COLO668 (cell line): ENCODE measurements at regions not wholly inside any gene's neighbourhood (a gene's known extent, or its start where the extent isn't known, plus 50 kb on each side); places are given as distances from the start of the nearest gene placed in this dataset.

Source experiments
- DNase-seq: peaks from one replicate; lab custom pipeline; 2025; ENCODE audit not compliant: unreplicated experiment; lab: John Stamatoyannopoulos, UW

DNA sequence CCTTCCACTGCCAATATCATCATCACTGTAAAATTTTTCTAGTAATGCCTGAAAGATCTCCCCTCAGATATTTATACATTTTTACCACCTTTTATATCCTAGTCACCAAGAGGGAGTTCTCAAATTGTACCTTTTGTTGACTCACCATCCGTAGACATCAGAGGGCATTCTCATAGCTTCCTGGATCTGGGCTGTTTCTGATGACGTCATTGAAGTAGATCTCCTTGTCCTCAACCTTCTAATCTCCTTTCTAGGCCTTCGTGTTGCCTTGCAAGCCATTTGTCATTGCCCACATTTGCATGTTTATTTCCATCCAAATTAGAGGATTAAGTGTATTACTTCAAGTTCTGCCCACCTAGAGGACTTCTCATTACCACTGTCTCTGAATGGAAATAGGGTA lies 193.4 kb upstream of the NRXN1 start:
- DNase-seq, result no peak

DNA sequence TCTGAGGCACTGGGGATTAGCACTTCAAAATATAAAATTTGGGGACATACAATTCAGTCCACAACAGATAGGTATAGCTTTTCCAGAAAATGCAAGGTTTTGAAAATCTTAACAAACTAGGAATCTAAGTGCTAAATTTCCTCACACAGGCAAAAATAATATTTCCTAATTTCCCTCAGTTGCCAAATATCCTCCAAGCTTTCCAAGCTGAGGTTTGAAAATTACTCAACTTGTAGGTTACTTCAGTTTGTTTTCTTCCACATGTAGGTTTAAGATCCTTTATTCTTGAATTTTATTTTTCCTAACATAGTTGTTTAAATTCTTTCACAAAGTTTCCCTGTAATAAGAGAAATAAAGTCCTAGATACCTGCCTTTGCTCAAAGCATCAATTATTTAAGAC lies 192.9 kb upstream of the NRXN1 start:
- no peak for DNase-seq

DNA sequence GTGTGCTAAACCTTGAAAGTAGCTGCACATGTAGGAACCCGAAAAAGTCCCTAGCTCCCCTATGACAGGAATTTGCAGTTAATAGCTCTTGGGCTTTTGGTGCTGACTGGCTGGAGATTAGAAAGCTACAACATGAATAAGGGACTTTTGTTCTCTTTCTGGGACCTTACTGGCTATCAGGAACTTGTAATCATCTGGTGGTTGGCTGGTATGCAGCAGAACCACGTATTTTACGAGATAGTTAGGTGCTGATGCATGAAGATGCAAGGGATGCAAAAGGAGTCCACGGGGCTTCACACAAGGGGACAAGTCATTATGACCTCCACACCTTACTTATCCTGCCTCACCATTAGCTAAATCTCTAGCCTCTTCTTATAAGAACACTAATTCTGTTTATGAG lies 190.2 kb upstream of the NRXN1 start:
- DNase-seq, result no peak

- DNase-seq, result no peak
Measured at GRCh38 chr2:51220606-51221005, 188.7 kb upstream of the NRXN1 start.

GRCh38 chr2:51220080-51220479 lies 188.1 kb upstream of the NRXN1 start:
- no peak for DNase-seq

GRCh38 chr2:51219468-51219867 lies 187.5 kb upstream of the NRXN1 start:
- no peak for DNase-seq

DNA sequence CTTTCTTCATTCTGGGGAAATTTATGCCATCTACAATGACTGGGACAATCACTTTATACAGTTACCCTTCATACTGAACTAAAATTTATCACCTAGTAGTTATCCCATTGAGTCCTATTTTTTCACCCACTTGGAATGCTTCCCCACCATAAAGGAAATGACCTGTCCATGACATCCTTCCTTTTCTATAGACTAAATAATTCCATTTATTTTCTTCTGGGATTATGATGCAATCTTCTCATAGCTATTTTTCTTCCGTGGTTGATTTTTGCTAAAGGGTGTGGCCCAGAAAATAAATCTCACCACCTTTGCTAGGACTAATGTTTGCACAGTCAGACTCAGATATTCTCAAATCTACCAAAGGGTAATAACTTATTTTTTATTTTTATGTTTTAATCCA lies 186.1 kb upstream of the NRXN1 start:
- DNase-seq, result no peak

GRCh38 chr2:51213826-51214225 lies 181.9 kb upstream of the NRXN1 start:
- no peak for DNase-seq

DNA sequence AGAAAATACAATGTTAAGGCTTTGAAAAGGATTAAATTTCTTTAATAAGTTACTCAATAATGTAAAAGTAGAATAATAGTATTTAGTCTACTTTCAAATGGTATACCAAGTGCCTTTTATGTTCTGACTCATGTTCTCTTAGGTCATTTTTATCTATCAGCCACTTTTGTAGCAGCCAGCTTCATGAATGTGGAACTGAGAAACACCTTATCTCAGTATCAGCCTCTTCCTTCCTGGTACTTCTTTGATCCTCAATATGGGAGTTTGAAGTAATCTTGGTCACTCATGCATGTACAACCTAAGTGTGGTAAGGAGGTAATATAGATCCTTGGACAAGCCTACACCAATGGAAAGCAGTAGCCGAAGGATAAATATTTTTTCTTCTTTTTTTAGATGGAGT lies 180.4 kb upstream of the NRXN1 start:
- no peak for DNase-seq

GRCh38 chr2:51208521-51208920 lies 176.6 kb upstream of the NRXN1 start:
- no peak for DNase-seq

DNA sequence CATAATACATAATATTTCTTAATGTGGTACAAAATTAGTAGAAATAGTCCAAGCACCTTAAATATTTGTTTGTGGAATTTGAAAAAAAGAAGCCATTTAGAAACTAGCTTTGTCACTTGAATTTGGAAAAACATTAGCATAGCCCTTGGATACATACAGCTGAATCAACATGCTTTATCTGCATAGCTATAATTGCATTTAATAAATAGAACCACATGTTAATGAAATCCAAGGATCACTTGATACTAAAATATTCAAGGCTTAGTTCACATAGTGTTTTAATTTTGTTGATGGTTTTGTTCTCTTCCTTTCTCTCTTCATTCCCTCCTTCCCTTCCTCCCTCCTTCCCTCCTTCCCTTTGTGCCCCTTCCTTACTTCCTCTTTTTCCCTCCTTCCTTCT lies 169.4 kb upstream of the NRXN1 start:
- DNase-seq, result no peak

DNA sequence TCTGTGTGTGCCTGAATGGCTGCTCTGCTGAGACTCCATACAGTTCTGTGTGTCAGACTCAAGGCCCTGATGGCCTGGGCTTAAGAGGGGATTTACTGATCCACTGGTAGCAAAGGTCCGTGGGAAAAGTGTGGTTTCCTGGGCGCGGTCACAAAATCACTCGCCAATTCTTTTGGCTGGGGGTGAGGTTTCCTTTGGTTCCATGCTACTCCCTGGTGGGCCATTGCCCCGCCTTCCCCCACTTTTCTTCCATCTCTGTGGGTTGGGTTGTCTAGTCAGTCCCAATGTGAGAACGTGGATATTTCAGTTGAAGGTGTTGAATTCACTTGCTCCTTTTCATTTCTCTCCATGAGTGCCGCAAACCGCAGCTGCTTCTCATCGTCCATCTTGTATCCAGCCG lies 162.7 kb upstream of the NRXN1 start:
- DNase-seq, result no peak

DNA sequence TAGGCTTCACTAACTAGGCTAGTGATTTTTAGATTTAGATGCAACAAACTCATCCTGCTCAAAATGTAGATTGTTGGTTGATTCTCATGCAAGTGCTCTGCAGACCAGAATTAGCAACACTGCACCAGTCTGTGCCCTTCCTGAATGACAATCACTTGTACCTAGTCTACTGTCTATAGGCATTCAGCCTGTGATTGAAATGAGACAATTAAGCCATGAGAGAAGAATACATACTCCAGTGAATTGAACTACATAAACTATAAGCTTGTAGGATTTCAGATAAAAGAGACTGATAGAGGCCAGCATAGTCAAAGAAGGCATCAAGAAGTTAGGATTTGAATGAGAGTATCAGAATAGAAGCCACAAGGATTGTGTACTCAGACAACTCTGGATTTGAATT lies 138.3 kb upstream of the NRXN1 start:
- DNase-seq, result no peak

GRCh38 chr2:51165534-51166260 lies 133.8 kb upstream of the NRXN1 start:
- no peak for DNase-seq

DNA sequence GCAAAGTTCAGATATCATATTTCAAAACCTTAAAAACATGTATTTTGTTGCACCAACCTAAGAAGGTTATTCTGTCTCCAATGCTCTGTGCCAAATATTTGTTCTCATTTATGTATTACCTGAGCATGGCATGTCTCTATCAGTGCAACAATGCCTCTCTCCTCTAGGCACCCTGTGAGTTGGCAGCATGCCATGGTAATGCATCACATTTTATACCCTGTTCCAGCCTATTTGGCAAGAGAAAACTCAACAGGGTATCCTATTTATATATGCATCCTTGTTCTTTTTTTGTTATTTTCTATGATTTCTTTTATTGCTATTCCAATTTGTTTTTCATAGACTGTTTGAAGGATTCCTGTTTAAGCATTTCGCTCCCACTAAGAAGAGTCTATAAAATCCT lies 126.3 kb upstream of the NRXN1 start:
- DNase-seq, result peak; percentile 81

DNA sequence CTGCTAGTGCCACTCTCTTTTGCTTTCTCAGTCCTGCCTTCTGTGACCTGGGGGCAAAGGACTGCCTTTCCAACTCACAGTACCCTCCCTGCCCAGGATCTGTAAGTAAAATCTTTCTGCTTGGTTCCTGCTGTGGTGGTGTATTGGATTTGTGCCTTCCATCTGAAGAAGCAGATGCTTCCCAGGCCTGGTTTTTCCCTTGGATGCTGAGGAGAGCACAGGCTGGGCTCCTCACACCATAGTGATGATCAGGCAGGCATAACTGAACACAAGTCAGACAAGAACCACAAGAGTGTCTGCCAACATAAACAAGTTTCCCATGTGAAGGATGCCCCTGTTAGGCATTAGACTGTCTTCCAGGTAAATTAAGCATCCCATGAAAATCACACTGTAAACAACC lies 121.3 kb upstream of the NRXN1 start:
- DNase-seq, result no peak

- no peak for DNase-seq
Measured at GRCh38 chr2:51151490-51152140, 119.7 kb upstream of the NRXN1 start.

DNA sequence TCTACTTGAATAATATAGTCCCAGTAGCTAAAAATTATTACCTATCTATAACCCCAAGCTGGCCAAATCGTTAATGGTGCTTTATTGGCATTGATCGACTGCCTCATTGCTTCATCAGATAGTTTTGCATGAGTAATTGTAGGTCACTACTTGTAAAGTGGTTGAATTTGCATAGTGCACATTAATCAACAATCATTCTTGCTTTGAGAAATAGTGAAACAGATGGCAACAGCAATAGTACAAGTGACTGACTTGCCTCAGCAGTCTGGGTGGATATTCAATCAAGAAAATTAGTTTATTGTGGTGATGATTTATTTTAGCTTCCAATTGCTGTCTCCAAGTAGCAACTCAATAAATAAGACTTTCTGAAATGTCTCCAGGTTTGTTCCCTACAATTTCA lies 117.8 kb upstream of the NRXN1 start:
- DNase-seq, result no peak

GRCh38 chr2:51145761-51146160 lies 113.8 kb upstream of the NRXN1 start:
- no peak for DNase-seq

DNA sequence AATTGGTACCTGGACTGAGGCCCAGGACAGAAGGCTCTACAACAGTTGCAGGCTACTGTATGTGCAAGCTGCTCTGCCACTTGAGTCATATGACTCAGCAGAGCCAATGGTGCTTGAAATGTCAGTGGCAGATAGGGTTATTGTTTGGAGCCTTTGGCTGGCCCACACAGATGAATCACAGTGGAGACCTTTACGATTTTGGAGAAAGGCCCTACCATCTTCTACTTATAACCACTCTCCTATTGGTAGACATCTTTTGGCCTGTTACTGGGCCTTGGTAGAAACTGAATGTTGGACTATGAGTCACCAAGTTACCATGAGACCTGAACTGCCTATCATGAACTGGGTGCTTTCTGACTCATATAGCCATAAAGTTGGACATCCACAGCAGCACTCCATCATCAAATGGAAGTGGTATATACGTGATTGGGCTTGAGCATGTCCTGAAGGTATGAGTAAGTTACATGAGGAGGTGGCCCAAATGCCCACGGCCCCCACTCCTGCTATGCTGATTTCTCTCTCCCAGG lies 88.9 kb upstream of the NRXN1 start:
- no peak for DNase-seq

DNA sequence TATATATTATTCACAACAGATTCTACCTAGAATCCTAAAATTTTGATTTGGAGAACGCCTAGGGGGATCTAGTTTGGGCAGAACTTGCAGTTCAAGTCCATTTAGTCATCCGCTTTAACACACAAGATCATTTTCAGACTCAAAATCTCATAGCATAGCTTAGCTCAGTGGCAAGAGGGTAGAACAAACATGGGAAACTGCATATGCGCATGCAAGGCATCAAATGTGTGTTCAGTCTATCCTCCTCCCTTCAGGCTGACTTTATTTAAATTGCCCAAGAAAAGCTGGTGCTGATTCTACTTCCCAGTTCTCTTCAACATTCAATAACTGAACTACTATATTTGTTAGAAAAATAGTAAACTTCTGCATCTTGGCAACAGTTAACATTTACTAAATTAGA lies 79.6 kb upstream of the NRXN1 start:
- DNase-seq, result no peak

GRCh38 chr2:51108794-51109193 lies 76.9 kb upstream of the NRXN1 start:
- no peak for DNase-seq

DNA sequence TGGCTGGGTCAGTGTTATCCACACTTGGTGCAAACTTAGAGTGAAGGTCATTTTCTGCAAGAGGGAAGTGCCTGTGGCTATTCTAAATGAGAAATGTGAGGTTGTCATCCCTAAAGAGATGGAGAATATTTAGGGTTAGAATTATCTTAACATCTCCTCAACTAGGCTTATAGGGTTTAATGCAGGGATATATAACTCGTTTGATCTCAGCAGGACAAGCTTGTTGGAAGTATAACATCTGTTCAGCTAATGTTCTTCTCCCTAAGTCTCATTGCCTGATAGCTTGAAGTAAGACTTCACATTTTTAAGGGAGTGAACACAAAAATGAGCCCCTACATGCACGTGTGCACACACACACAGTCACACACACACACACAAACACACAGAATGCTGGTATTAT lies 75.9 kb upstream of the NRXN1 start:
- no peak for DNase-seq
